WERI-Rb-1 (cell line): ENCODE measurements at regions not wholly inside any gene's neighbourhood (a gene's known extent, or its start where the extent isn't known, plus 50 kb on each side); places are given as distances from the start of the nearest gene placed in this dataset.

Experiments used
- DNase-seq: peaks from one replicate; pipeline ENCODE4 v3.0.0-alpha.2; 2020
- H3K27ac ChIP-seq: fragments of 250-450 bp; sonication (Bioruptor Pico); 2 replicates; pipeline ENCODE4 v1.5.1; 2020; ENCODE audit warnings: mild to moderate bottlenecking, moderate library complexity
- H3K27me3 ChIP-seq: fragments of 250-450 bp; sonication (Bioruptor Pico); 2 replicates; pipeline ENCODE4 v1.5.1; 2021; ENCODE audit warnings: mild to moderate bottlenecking, low read depth, moderate library complexity; ENCODE audit not compliant: insufficient read depth, severe bottlenecking
- H3K36me3 ChIP-seq: fragments of 250-450 bp; sonication (Bioruptor Pico); 2 replicates; pipeline ENCODE4 v1.5.1; 2020; ENCODE audit warnings: mild to moderate bottlenecking, moderate library complexity
- H3K4me3 ChIP-seq: 2 replicates; pipeline ENCODE4 v1.5.1; 2011; ENCODE audit warnings: low read depth, mild to moderate bottlenecking, control low read depth, low read length
- H3K9me3 ChIP-seq: fragments of 250-450 bp; sonication (Bioruptor Pico); 2 replicates; pipeline ENCODE4 v1.5.1; 2021; ENCODE audit warnings: mild to moderate bottlenecking, moderate library complexity; ENCODE audit not compliant: severe bottlenecking
- CTCF ChIP-seq: IDR thresholded peaks from 2 replicates; pipeline ENCODE4 v1.5.1; 2011; ENCODE audit warnings: low read depth, mild to moderate bottlenecking, control low read depth, inconsistent platforms, low read length

- DNase-seq = no peak
- Histone ChIP-seq H3K27ac (no peak overlapping the region), H3K27me3 (no peaks in the 10 kb centered on the region), H3K9me3 (peaks cover 12% of the 10 kb centered on the region), H3K4me3 (no peak overlapping the region), H3K36me3 (no peaks in the 10 kb centered on the region)
- TF ChIP-seq CTCF = no peak
Measured at GRCh38 chr15:67908756-67909155, 68.9 kb upstream of the RNU6-1 start.

DNA sequence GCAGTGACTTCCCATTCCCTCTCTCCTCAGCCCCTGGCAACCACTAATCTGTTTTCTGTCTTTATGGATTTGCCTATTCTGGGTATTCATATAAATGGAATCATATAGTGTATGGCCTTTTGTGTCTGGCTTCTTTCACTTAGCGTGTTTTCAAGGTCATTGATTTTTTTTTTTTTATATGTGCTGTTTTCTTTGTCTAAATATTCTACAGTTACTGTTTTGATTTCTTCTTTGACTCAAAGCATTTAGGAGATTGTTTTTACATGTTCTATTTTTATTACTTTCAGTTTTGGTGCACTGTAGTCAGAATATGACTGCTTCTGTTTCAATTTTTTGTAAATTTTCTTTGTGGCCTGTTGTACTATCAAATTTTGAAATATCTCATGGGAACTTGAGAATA is 71.9 kb upstream of the RNU6-1 start:
- Histone ChIP-seq H3K4me3 (no peak overlapping the region), H3K9me3 (peaks cover 12% of the 10 kb centered on the region), H3K36me3 (no peaks in the 10 kb centered on the region), H3K27ac (no peak overlapping the region), H3K27me3 (no peaks in the 10 kb centered on the region)
- DNase-seq = no peak
- no peak for TF ChIP-seq CTCF

DNA sequence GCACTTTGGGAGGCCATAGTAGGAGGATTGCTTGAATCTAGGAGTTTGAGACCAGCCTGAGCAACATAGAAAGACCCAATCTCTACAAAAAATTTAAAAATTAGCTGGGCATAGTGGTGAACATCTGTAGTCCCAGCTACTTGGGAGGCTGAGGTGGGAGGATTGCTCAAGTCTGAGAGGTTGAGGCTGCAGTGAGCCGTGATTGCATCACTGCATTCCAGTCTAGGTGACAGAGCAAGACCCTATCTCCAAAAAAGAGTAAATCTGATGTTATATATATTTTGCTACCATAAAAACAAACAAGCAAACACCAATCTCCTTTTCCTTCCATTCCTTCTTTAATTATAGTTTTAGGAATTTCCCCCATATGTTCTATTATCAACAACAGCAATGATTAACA is 74.2 kb upstream of the RNU6-1 start:
- H3K27ac ChIP-seq = no peak overlapping the region
- no peak overlapping the region for H3K4me3 ChIP-seq
- H3K36me3 ChIP-seq = no peaks in the 10 kb centered on the region
- peaks cover 19% of the 10 kb centered on the region for H3K9me3 ChIP-seq
- no peaks in the 10 kb centered on the region for H3K27me3 ChIP-seq
- no peak for DNase-seq
- TF ChIP-seq CTCF = no peak

DNA sequence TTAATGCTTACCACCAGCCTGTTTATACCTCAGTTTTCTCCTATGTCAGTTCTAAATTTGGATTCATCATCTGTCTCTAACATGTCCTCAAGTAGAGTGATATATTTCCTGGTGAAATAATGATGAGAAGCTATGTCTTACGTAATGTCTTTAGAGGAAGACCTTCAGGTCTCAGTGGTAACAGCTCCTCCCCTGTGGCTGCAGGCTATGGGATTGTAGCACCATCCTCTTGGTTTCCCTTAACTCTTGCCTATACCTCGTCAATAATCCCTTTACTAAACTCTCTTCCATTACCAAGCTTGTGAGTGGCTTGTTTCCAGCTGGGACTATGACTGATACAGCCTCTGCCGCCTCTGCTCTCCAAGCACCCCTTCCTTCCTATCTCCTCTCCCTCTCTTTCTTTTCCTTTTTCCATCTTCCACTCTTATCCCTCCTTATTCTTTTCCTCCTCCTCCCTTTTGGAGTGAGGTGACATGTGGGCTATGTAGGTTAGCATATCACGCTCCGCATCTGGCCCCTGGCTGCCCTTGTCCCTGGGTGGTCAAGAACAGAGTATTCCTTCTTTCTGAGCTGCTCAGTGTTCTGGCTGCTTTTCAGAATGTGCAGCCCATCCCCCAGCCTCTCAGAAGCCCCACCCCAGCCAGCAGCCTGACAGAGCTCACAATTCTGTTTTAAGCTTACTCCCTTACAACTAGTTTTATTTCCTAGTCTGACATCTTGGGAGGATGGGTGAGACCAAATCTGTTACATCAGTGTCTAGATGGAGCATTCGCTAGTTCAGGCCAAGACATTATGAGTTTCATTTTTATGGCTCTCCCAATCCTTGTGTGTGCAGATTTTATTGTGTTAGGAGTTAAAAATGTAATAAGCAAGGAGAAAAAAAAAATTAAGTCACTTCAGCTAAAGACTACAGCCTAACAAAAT is 75.0 kb upstream of the RNU6-1 start:
- Histone ChIP-seq H3K36me3 (no peaks in the 10 kb centered on the region), H3K27ac (peak overlapping the region; percentile 59), H3K27me3 (no peaks in the 10 kb centered on the region), H3K4me3 (no peak overlapping the region), H3K9me3 (peaks cover 16% of the 10 kb centered on the region)
- no peak for TF ChIP-seq CTCF
- DNase-seq = peak; percentile 63

DNA sequence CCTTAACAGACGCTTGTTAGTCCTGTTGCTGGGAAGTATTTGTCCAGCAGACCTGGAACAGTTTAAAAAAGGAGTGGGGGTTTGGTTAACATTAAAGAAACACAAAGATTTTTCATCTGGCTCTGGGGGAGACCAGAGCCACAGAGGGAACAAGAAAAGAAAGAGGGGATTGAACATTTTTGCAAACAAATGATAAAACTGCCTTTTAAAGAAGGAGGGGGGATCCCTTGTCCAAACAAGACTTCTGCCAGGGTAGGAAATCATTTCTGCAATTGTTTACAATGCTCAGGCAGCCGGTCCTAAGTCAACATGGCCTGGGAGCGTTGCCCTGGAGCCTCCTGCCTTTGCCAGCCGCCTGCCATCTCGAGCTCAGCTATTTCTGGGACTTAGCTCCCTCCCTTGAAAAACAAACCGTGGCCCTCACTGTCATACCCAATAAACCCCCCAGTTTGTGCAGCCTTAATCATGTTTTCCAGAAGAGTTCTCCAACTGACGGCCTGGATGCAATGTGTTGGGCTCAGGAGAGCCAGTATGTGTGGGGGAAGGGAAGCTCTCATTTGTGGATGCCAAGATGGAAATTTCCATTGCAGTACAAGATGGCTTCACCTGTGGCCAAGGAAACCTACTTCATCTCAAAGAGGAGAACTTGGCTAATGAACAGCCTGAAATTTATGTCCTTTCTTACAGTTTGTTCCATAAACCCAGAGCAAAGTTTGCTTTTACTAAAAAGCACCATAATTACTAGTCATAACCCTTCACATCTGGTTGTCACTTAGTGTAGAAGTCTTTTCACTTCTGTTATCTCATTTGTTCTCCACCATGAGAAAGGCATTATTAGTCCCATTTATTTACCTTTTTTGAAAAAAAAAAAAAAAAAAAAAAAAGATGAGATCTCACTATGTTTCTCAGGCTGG is 75.9 kb upstream of the RNU6-1 start:
- peak overlapping the region; percentile 59 for H3K27ac ChIP-seq
- peaks cover 12% of the 10 kb centered on the region for H3K9me3 ChIP-seq
- TF ChIP-seq CTCF = no peak
- DNase-seq = no peak
- no peak overlapping the region for H3K4me3 ChIP-seq
- H3K36me3 ChIP-seq = no peaks in the 10 kb centered on the region
- H3K27me3 ChIP-seq = no peaks in the 10 kb centered on the region
